Transverse colon (tissue), 4 donors: ENCODE measurements at regions not wholly inside any gene's neighbourhood (a gene's known extent, or its start where the extent isn't known, plus 50 kb on each side); places are given as distances from the start of the nearest gene placed in this dataset.

Source experiments
- CTCF ChIP-seq, 5 experiments: fragments of 200-600 bp in 3 of 5; fragments of 450-650 bp in 2 of 5; sonication (generic) in 3 of 5; IDR thresholded peaks; 1 replicate in 2 of 5; 2 replicates in 3 of 5; pipeline ENCODE4 v1.5.1; 2016 to 2017; ENCODE audit warnings: antibody characterized with exemption in 5 of 5, inconsistent platforms in 3 of 5, mild to moderate bottlenecking in 2 of 5, moderate library complexity in 1 of 5
- EP300 ChIP-seq: sonication (generic); formaldehyde crosslinking; IDR thresholded peaks from one replicate; pipeline ENCODE4 v1.6.1; 2017; ENCODE audit warnings: antibody characterized with exemption, low read depth
- POLR2A ChIP-seq: fragments of 450-650 bp; IDR thresholded peaks from one replicate; pipeline ENCODE4 v1.6.1; 2016; ENCODE audit warnings: antibody characterized with exemption, mild to moderate bottlenecking, moderate library complexity
- POLR2AphosphoS5 ChIP-seq, 3 donors: sonication (generic); formaldehyde crosslinking; IDR thresholded peaks; one replicate each; pipeline ENCODE4 v1.6.1; 2016; ENCODE audit warnings: antibody characterized with exemption in 3 of 3

DNA sequence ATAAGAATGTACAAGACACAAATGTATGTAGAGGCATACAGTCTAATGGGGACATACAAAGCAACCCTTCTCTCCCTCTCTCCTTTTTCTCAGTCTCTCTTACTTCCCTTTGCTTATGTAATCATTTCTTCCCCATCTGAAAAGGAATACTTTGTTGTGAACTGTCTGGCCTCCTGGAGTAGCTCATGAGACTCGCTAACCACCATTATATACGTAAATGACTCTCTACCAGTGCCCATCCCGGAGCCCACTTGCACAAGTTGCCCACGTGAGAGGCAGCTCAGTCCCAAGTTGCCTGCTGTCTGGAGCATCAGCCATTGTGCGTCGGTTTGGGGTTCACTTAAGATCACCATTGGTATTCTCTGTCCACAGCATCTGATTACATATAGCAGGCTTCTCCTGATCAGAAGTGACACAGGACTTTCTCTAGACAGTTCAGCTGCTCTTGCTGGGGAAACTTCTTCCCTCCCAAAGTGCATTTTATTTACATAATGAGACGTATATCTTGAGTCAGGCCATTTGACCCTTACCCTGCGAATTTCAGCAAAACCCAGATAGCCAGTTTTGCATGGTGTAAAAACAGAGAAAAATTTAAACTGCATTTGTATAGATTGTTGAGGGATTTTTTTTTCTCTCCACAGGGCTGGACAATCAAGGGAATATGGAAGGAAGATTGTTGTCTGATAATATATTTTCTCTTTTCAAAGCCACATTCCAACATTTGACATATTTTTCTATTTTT lies 220.7 kb upstream of the EGLN3 start:
- no peak for TF ChIP-seq CTCF (IDR thresholded peaks at IDR 0.05)
- TF ChIP-seq EP300 = no peak
- TF ChIP-seq POLR2A = no peak
- no peak for TF ChIP-seq POLR2AphosphoS5 (IDR thresholded peaks at IDR 0.05)
